GM21737 (cell line): ENCODE measurements at regions not wholly inside any gene's neighbourhood (a gene's known extent, or its start where the extent isn't known, plus 50 kb on each side); places are given as distances from the start of the nearest gene placed in this dataset.

Experiments used
- ATAC-seq: cut with Tn5 transposase; IDR thresholded peaks from one replicate; pipeline ENCODE4 v1.9.1; 2021; ENCODE audit warnings: mild to moderate bottlenecking, moderate library complexity; ENCODE audit not compliant: unreplicated experiment

GRCh38 chr12:41983394-41983793, 161.3 kb downstream of the GXYLT1 start:
- ATAC-seq = no peak

DNA sequence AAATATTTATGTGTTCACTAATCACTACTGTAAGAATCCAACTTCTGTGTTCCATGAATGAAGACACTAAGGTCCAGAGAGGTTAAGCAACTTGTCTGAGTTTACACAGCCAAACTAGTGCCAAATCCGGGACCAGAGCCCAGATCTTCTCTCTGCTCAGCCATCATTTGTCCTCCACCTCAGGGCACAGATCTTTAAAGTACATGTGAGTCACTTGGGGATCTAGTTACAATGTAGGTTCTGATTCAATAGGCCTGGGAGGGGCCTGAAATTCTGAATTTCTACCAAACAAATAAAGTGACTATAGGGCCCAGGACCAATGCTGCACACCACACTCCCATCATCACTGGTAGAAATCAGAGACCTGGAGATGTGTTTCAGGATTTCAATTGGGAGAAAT, 162.9 kb downstream of the GXYLT1 start:
- ATAC-seq = no peak

DNA sequence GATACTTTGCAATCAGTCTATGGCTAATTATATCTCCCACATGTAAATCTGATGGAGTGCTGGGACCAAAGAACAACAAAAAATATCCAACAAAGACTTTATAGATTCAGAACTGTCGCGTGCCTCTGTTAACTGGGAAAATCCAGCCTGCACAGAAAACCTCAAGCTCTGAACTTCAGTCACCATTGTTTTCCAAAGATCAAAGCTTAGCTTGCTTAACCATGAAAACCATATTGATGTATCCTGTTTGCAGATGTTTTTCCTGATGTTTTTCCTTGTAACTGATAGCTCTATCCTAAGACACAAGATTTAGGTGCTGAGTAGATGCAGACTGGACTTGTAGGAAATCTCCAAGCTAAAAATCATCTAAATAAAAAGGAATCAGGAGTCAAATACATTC, 163.7 kb downstream of the GXYLT1 start:
- ATAC-seq = no peak

- no peak for ATAC-seq
Measured at GRCh38 chr12:41980390-41980789, 164.3 kb downstream of the GXYLT1 start.

GRCh38 chr12:41979574-41979973, 165.1 kb downstream of the GXYLT1 start:
- ATAC-seq = no peak

DNA sequence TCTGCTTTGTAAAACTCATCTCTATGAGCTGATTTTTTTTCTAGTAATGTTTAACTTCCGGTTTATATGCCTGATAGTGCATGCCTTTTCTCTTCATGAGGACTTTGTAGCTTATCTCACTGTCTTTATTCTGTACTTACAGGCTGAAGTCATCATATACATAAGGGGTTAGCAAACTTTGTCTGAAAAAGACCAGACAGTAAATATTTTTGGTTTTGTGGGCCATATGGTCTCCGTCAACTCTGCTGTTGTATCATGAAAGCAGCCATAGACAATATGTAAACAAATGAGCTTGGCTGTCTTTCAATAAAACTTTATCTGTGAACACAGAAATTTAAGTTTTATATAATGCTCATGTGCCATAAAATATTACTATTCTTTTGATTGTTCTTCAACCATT, 172.1 kb downstream of the GXYLT1 start:
- no peak for ATAC-seq

DNA sequence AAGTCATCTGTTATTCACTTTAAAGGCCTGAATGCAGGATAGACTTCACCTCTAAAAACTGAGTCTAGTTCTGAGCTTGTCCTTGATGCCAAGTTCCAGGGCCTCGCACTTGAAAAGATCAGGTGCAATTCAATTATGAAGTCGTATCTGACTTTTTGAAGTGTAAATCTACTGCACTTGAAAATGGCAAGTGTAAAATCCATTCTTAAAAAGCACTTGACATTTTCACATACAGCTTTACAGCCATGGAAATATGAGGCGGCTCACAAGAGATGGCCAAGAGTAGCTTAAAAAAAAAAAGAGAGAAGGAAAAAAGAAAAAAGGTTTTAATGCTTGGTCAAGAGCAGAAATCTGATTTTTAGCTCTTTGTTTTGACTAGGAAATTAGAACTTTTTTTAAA, 172.5 kb downstream of the GXYLT1 start:
- no peak for ATAC-seq

DNA sequence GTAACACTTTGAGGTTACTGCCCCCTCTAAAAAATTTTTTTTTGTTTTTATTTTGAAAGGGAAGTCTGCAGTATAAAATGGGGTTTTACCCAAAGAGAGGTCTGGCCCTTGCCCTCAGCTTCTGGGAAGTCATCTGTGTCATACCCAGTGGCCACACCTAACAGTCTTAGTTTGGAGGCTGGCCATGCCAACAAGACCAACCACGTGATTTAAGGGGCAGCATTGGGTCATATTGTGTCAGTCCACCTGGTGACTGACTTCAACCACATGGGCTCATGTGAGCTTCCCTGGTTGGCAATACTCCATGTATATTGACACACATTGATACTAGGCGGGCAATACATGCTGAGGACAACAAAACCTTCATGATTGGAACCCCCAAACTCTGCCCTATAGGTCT, 173.9 kb downstream of the GXYLT1 start:
- no peak for ATAC-seq

- ATAC-seq = no peak
Measured at GRCh38 chr12:41968599-41968998, 176.1 kb downstream of the GXYLT1 start.

DNA sequence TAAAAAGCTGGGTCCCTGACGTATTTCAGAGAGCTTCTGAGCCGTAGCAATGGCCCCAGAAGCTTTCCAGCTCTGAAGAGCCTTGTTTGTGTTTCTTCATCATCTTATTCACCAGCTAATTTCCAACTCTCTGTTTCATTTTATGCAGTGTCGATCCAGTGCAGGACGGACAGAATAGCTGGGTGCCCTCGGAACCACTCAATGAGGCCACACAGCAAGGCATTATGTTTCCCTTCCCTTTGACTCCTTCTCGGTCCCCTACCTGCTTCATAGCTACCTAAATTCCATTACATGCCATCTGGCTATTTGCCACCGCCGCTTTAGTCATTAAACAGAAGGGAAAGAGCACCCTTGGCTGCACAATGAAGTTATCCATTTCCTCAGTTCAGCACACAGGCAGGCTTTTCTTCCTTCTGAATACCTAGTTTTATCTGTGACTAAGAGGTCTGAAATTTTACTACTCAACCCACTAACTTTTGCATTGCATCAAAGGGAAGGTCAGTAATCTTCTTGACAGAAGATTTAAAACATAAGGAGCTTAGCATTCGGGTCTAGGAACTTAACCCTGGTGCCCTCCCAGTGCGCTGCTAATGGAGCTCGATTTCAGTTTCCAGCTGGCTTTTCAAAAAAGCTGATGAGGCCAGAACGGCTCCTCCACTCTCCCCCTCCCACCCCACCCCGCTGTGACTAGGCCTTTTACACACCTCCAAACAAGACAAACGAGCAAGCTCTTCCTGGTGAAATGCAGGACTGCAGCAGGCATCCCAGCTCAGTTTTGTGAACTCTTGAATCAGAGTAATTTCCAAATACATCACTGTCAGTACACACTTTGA, 176.8 kb downstream of the GXYLT1 start:
- no peak for ATAC-seq

- no peak for ATAC-seq
Measured at GRCh38 chr12:41966916-41967315, 177.8 kb downstream of the GXYLT1 start.

DNA sequence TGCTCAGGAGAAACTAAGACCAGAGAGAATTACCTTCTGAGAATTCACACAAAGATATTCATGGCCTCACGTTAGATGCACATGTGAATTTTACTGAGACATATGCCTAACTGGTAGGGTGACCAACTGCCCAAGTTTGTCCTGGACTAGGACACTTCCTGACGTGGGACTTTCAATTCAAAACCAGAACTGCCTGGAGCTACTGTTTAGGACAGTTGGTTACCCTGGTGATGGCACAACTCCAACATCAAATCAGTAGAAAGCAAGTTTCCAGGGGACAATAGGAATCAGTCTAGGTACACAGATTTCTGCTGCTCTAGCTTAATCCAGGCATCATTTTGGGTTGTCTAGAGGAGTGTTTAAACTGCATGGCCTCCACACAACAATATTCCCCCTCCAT, 178.7 kb downstream of the GXYLT1 start:
- no peak for ATAC-seq

DNA sequence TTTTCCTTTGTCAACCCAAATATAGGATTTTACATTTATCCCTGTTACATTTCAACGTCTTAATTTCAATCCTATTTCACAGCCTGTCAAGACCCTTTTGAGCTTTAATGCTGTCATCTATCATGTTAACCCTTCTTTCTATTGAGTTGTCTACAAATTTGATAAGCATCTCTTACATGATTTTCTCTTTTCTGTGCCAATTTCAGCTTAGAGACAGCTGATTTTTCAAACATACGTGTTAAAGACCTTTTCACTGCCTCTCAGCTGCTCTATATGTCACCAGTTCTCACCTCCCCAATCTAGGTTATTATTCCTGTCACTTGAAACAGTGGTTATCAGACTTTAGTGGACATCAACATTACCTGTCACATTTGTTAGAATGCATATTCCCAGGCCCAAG, 181.3 kb downstream of the GXYLT1 start:
- no peak for ATAC-seq

GRCh38 chr12:41962171-41962572, 182.5 kb downstream of the GXYLT1 start:
- ATAC-seq = no peak

- ATAC-seq = no peak
Measured at GRCh38 chr12:41959271-41959670, 185.4 kb downstream of the GXYLT1 start.

GRCh38 chr12:41956353-41956752, 188.3 kb downstream of the GXYLT1 start:
- ATAC-seq = no peak

DNA sequence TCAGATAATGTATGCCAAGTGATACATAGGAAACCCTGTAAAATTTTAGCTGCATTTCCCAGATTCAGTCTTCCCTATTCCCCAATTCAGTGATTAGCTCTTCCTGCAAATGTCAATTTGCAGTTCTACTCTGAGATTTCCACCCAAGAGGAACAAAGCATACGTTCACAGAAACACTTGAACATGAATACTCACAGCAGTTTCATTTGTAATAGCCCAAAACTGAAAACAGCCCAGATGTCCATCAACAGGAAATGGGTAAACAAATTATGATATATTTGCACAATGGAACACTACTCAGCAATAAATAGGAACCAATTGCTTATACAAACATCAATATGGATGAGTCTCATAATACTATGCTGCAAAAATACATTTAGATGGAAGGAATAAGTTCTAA, 194.2 kb downstream of the GXYLT1 start:
- ATAC-seq = no peak

DNA sequence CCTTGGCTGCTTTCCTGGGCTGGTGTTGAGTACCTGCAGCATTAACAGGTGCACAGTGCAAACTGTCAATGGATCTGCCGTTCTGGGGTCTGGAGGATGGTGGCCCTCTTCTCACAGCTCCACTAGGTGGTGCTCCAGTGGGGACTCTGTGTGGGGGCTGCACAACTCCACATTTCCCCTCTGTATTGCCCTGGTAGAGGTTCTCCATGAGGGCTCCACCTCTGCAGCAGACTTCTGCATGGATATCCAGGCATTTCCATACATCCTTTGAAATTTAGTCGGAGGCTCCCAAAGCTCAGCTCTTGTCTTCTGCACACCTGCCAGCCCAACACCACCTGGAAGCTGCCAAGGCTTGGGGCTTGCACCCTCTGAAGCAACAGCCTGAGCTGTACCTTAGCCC, 198.6 kb downstream of the GXYLT1 start:
- ATAC-seq = no peak

DNA sequence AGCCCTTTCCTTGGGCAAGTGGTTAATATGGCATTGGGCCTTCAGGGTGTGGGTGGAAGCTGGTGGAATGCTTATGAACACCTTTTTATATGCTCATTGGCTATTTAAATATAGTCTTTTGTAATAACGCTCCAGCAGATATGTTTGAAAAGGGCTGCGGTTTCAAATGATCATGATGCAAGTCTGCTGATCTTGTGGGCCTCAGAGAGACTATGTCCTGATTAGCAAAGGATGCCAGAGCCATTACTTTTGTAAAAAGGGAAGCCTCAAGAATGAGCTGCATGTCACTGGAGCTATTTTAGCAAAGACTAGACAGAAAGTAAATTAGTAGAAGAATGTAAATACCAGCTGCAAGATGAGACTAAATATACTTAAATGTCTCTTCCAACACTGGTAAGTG, 200.5 kb downstream of the GXYLT1 start:
- no peak for ATAC-seq

DNA sequence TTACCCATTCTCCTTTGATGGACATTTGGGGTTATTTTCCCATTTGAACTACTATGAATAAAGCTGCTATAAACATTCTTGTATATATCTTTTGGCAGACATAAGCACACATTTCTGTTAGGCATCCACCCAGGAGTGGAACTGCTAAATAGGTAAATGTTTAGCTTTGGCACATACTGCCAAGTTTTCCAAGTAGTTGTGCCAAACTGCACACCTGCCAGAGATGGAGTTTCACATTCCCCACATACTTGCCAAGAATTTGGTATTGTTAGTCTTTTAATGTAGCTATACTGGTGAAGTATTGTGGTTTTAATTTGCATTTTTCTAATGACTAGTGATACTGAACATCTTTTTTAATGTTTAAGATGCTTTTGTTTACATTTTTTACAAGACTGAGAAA, 201.0 kb downstream of the GXYLT1 start:
- no peak for ATAC-seq

GRCh38 chr12:41942354-41942753, 202.3 kb downstream of the GXYLT1 start:
- no peak for ATAC-seq

GRCh38 chr12:41941079-41941478, 203.6 kb downstream of the GXYLT1 start:
- no peak for ATAC-seq

DNA sequence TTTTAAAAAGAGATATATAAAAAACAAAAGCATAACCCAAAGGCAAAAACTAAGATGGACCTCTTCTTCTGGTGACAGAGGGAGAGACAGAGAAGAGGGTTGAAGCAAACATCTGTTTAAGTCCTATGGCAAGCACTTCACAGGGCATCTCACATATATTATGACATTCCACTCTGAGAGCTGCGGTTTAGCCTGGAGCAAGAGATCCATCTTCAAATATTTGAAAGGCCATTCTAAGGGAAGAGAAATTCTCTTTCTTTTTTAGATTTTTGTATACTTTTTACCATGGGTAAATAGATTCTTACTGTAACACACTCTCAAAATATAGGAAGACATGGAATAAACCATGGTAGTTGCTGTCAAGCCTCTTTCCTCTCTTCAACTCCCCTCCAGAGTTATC, 204.1 kb downstream of the GXYLT1 start:
- no peak for ATAC-seq
